ENCODE measurements at regions not wholly inside any gene's neighbourhood (a gene's known extent, or its start where the extent isn't known, plus 50 kb on each side); places are given as distances from the start of the nearest gene placed in this dataset.

DNA sequence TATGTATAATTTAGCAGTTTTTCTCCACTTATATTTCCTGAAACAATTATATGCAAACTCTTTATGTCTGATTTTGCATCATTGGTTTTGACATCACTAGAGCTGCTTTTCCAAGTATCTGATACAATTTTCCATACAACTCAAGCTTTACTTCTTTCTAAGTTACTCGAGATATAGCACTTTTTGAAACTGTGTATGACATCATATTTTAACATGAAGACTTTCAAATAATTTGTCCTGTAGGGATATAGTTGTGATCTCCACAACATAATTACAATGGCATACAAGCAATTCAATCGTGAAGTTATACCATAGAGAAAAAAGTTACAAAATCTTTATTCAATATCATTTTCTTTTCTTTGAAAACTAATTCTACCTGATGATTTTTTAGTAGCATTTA lies 173.0 kb downstream of the LEPR start:
- TF ChIP-seq EZH2phosphoT487 (IDR thresholded peaks at IDR 0.05; ENCODE audit: insufficient read depth, low read depth) (no peak), EZH2 (IDR thresholded peaks at IDR 0.05; ENCODE audit: insufficient read depth, poor library complexity, severe bottlenecking) (no peak)

Measured in GM23248 (cell line).